ENCODE measurements at regions not wholly inside any gene's neighbourhood (a gene's known extent, or its start where the extent isn't known, plus 50 kb on each side); places are given as distances from the start of the nearest gene placed in this dataset.
A peak's percentile ranks its signal among the peaks of the same experiment; 100 is the strongest.

DNA sequence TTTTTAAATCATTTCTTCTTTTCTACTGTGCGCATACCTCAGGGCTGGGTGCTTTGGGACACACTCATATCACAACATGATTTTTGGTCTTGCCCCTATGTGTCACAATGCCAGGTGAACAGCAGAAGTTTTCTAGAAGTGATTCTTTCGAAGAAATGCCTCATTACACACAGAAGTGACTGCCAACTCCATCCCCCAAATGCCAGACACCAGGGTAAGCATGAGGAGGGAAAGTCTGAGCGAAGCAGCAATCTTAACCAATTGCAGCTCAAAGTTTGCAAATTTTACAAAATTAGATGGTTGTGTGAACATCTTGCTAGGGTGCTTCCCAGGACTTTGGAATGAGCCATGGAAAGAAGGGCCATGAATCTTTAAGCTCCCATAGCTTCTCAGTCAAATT lies 87.3 kb upstream of the PLEKHA5 start:
- intact Hi-C loops (cut with DNase I), result no loop called here
- no peak for ATAC-seq
- Histone ChIP-seq H3K27ac (no peak overlapping the region), H3K36me3 (no peaks in the 10 kb centered on the region), H3K9me3 (no peaks in the 10 kb centered on the region), H3K4me1 (peaks cover 0 to 7% of the 10 kb centered on the region in 2 donors), H3K27me3 (no peaks in the 10 kb centered on the region), H3K4me3 (no peak overlapping the region)
- TF ChIP-seq, protein P1, sequence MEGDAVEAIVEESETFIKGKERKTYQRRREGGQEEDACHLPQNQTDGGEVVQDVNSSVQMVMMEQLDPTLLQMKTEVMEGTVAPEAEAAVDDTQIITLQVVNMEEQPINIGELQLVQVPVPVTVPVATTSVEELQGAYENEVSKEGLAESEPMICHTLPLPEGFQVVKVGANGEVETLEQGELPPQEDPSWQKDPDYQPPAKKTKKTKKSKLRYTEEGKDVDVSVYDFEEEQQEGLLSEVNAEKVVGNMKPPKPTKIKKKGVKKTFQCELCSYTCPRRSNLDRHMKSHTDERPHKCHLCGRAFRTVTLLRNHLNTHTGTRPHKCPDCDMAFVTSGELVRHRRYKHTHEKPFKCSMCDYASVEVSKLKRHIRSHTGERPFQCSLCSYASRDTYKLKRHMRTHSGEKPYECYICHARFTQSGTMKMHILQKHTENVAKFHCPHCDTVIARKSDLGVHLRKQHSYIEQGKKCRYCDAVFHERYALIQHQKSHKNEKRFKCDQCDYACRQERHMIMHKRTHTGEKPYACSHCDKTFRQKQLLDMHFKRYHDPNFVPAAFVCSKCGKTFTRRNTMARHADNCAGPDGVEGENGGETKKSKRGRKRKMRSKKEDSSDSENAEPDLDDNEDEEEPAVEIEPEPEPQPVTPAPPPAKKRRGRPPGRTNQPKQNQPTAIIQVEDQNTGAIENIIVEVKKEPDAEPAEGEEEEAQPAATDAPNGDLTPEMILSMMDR (IDR thresholded peaks at IDR 0.05), result no peak
- DNase-seq, result no peak

- Histone ChIP-seq H3K27ac (no peak overlapping the region), H3K4me1 (peaks cover 0 to 7% of the 10 kb centered on the region in 2 donors), H3K27me3 (no peaks in the 10 kb centered on the region), H3K4me3 (no peak overlapping the region), H3K9me3 (no peaks in the 10 kb centered on the region), H3K36me3 (no peaks in the 10 kb centered on the region)
- DNase-seq, result no peak
- ATAC-seq, result no peak
- intact Hi-C loops (cut with DNase I), result no loop called here
- TF ChIP-seq, protein P1 (IDR thresholded peaks at IDR 0.05), result no peak
These were observed 85.1 kb upstream of the PLEKHA5 start for GRCh38 chr12:19044430-19044829.

- Histone ChIP-seq H3K4me3 (no peak overlapping the region), H3K27ac (no peak overlapping the region), H3K9me3 (no peaks in the 10 kb centered on the region), H3K36me3 (no peaks in the 10 kb centered on the region), H3K4me1 (peaks cover 0 to 7% of the 10 kb centered on the region in 2 donors), H3K27me3 (no peaks in the 10 kb centered on the region)
- TF ChIP-seq, protein P1 (IDR thresholded peaks at IDR 0.05), result no peak
- no peak for ATAC-seq
- DNase-seq, result no peak
- intact Hi-C loops (cut with DNase I), result no loop called here
These were observed 84.6 kb upstream of the PLEKHA5 start for GRCh38 chr12:19044891-19045290.

- ATAC-seq, result peak; percentile 42
- H3K27ac ChIP-seq, result no peak overlapping the region
- TF ChIP-seq, protein P1 (IDR thresholded peaks at IDR 0.05), result no peak
These were observed 84.1 kb upstream of the PLEKHA5 start for GRCh38 chr12:19045426-19045825.

DNA sequence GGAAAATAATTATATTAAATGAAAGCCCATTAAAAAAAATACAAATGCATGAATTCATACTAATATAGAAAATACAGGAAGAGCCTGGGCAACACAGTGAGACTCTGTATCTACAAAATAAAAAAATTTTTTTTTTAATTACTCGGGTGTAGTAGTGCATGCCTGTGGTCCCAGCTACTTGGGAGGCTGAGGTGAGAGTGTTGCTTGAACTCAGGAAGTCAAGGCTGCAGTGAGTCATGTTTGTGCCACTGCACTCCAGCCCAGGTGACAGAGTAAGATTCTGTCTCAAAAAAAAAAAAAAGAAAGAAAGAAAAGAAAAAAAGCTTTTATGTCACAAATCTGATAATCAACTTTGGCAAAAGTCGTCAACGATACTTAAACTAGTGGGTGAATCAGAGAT lies 80.6 kb upstream of the PLEKHA5 start:
- ATAC-seq, result no peak

More at GRCh38 chr12:19045426-19045825, 84.1 kb upstream of the PLEKHA5 start:
- H3K36me3 ChIP-seq, result no peaks in the 10 kb centered on the region
- H3K4me3 ChIP-seq, result no peak overlapping the region
- H3K9me3 ChIP-seq, result no peaks in the 10 kb centered on the region
- no peaks in the 10 kb centered on the region for H3K27me3 ChIP-seq
- peaks cover 0 to 7% of the 10 kb centered on the region in 2 donors for H3K4me1 ChIP-seq
- DNase-seq, result no peak
- intact Hi-C loops (cut with DNase I), result no loop called here

More for the DNA sequence above, 80.6 kb upstream of the PLEKHA5 start:
- Histone ChIP-seq H3K27ac (no peak overlapping the region), H3K36me3 (no peaks in the 10 kb centered on the region), H3K4me3 (no peak overlapping the region), H3K27me3 (no peaks in the 10 kb centered on the region), H3K9me3 (no peaks in the 10 kb centered on the region), H3K4me1 (peaks cover 0 to 7% of the 10 kb centered on the region in 2 donors)
- TF ChIP-seq, protein P1 (IDR thresholded peaks at IDR 0.05), result no peak
- DNase-seq, result no peak
- intact Hi-C loops (cut with DNase I), result no loop called here
